ENCODE measurements at regions not wholly inside any gene's neighbourhood (a gene's known extent, or its start where the extent isn't known, plus 50 kb on each side); places are given as distances from the start of the nearest gene placed in this dataset.

- ATAC-seq (ENCODE audit: low FRiP score) (no peak), DNase-seq (ENCODE audit: low spot score) (no peak)
- no peak for TF ChIP-seq CTCF (IDR thresholded peaks at IDR 0.05)
Observed at GRCh38 chr14:76617440-76617839, 143.8 kb upstream of the VASH1 start.

- no peak for TF ChIP-seq CTCF (IDR thresholded peaks at IDR 0.05)
- ATAC-seq (ENCODE audit: low FRiP score) (no peak), DNase-seq (ENCODE audit: low spot score) (no peak)
Observed at GRCh38 chr14:76636602-76637001, 124.7 kb upstream of the VASH1 start.

GRCh38 chr14:76638841-76639240 is 122.4 kb upstream of the VASH1 start:
- ATAC-seq (ENCODE audit: low FRiP score): no peak
- no peak for TF ChIP-seq CTCF (IDR thresholded peaks at IDR 0.05)
- DNase-seq (ENCODE audit: low spot score): no peak

- DNase-seq (ENCODE audit: low spot score) (no peak), ATAC-seq (ENCODE audit: low FRiP score) (no peak)
- TF ChIP-seq CTCF (IDR thresholded peaks at IDR 0.05): no peak
Observed at GRCh38 chr14:76639606-76640229, 121.5 kb upstream of the VASH1 start.

- DNase-seq (ENCODE audit: low spot score) (no peak), ATAC-seq (ENCODE audit: low FRiP score) (no peak)
- TF ChIP-seq CTCF (IDR thresholded peaks at IDR 0.05): no peak
Observed at GRCh38 chr14:76640923-76641395, 120.3 kb upstream of the VASH1 start.

GRCh38 chr14:76641541-76641940 is 119.7 kb upstream of the VASH1 start:
- no peak for ATAC-seq (ENCODE audit: low FRiP score)
- no peak for TF ChIP-seq CTCF (IDR thresholded peaks at IDR 0.05)
- DNase-seq (ENCODE audit: low spot score): no peak

- DNase-seq (ENCODE audit: low spot score) (no peak), ATAC-seq (ENCODE audit: low FRiP score) (no peak)
- TF ChIP-seq CTCF (IDR thresholded peaks at IDR 0.05): no peak
Observed at GRCh38 chr14:76643887-76644286, 117.4 kb upstream of the VASH1 start.

All from omental fat pad (tissue), 3 donors.